Esophagus (tissue), 2 donors: ENCODE measurements at regions not wholly inside any gene's neighbourhood (a gene's known extent, or its start where the extent isn't known, plus 50 kb on each side); places are given as distances from the start of the nearest gene placed in this dataset.
"Not testable (repeated sequence)": the region's sequence is repeated elsewhere in the genome, so short reads cannot be mapped to it uniquely, and the experiment has no call there.

Source experiments
- H3K27ac ChIP-seq, 2 donors: one replicate each; pipeline ENCODE4 v1.5.1; 2013; ENCODE audit warnings: low read depth in 2 of 2, mild to moderate bottlenecking in 2 of 2, inconsistent platforms in 1 of 2, low read length in 1 of 2, moderate library complexity in 1 of 2
- H3K27me3 ChIP-seq, 2 donors: one replicate each; pipeline ENCODE4 v1.6.1; 2013; ENCODE audit warnings: low read length in 2 of 2, control low read depth in 1 of 2, mild to moderate bottlenecking in 1 of 2; ENCODE audit not compliant: insufficient read depth in 2 of 2, control insufficient read depth in 1 of 2
- H3K36me3 ChIP-seq, 2 donors: one replicate each; pipeline ENCODE4 v1.6.1; 2013; ENCODE audit warnings: low read length in 1 of 2; ENCODE audit not compliant: control insufficient read depth in 2 of 2, insufficient read depth in 2 of 2
- H3K4me1 ChIP-seq, 2 donors: one replicate each; pipeline ENCODE4 v1.6.1; 2013; ENCODE audit warnings: low read length in 1 of 2; ENCODE audit not compliant: control insufficient read depth in 2 of 2, insufficient read depth in 2 of 2
- H3K4me3 ChIP-seq, 2 donors: one replicate each; pipeline ENCODE4 v1.5.1; 2013; ENCODE audit warnings: low read length in 2 of 2, mild to moderate bottlenecking in 2 of 2, low read depth in 1 of 2, moderate library complexity in 1 of 2
- H3K9me3 ChIP-seq, 2 donors: one replicate each; pipeline ENCODE4 v1.6.1; 2013; ENCODE audit warnings: mild to moderate bottlenecking in 2 of 2, low read depth in 1 of 2, low read length in 1 of 2, moderate library complexity in 1 of 2; ENCODE audit not compliant: control insufficient read depth in 2 of 2, insufficient read depth in 1 of 2
- WGBS, 2 donors: extraction: QIAGEN DNeasy Blood & Tissue Kit; methylation state at CpG; one replicate each; pipeline ENCODE4 v1.1.7; 2013; 5-methylcytosine and 5-hydroxymethylcytosine counted together
- donor health status: healthy with polysubstance abuse.
- donor health status: Bipolar disorder and iron deficiency.

- Histone ChIP-seq H3K4me3 (no peak overlapping the region), H3K4me1 (no peaks in the 10 kb centered on the region), H3K27ac (no peak overlapping the region), H3K27me3 (no peaks in the 10 kb centered on the region), H3K9me3 (peaks cover 0 to under 1% of the 10 kb centered on the region in 2 donors), H3K36me3 (no peaks in the 10 kb centered on the region)
- 76 to 77% methylated on average over 5 of the region's 5 CpGs for WGBS, 2 donors
Observed at GRCh38 chr4:155578219-155578618, 88.4 kb upstream of the GUCY1A1 start.

GRCh38 chr4:155574329-155574728, 92.3 kb upstream of the GUCY1A1 start:
- not testable (repeated sequence) for H3K27me3 ChIP-seq, H3K4me1 ChIP-seq, H3K36me3 ChIP-seq, H3K9me3 ChIP-seq, H3K4me3 ChIP-seq, H3K27ac ChIP-seq
- WGBS, 2 donors, result 33 to 47% methylated on average over 1 of the region's 1 CpG

GRCh38 chr4:155573126-155573525, 93.5 kb upstream of the GUCY1A1 start:
- H3K27me3 ChIP-seq, result no peaks in the 10 kb centered on the region
- H3K9me3 ChIP-seq, result peaks cover 3 to 5% of the 10 kb centered on the region in 2 donors
- no peak overlapping the region for H3K27ac ChIP-seq
- no peak overlapping the region for H3K4me3 ChIP-seq
- WGBS, 2 donors, result 83 to 85% methylated on average over 5 of the region's 5 CpGs
- no peaks in the 10 kb centered on the region for H3K4me1 ChIP-seq
- H3K36me3 ChIP-seq, result no peaks in the 10 kb centered on the region

- Histone ChIP-seq H3K27me3 (no peaks in the 10 kb centered on the region), H3K4me3 (no peak overlapping the region), H3K4me1 (no peaks in the 10 kb centered on the region), H3K27ac (no peak overlapping the region), H3K36me3 (no peaks in the 10 kb centered on the region), H3K9me3 (peaks cover 3 to 5% of the 10 kb centered on the region in 2 donors)
- WGBS, 2 donors, result 86 to 88% methylated on average over 10 of the region's 10 CpGs
Observed at GRCh38 chr4:155572106-155572703, 94.4 kb upstream of the GUCY1A1 start.

- no peaks in the 10 kb centered on the region for H3K27me3 ChIP-seq
- no peak overlapping the region for H3K27ac ChIP-seq
- peaks cover 3 to 5% of the 10 kb centered on the region in 2 donors for H3K9me3 ChIP-seq
- 45 to 58% methylated on average over 1 of the region's 1 CpG for WGBS, 2 donors
- H3K4me1 ChIP-seq, result no peaks in the 10 kb centered on the region
- no peaks in the 10 kb centered on the region for H3K36me3 ChIP-seq
- no peak overlapping the region for H3K4me3 ChIP-seq
Observed at GRCh38 chr4:155571184-155571944, 95.3 kb upstream of the GUCY1A1 start.

GRCh38 chr4:155570661-155571060, 96.0 kb upstream of the GUCY1A1 start:
- H3K27me3 ChIP-seq, result no peaks in the 10 kb centered on the region
- H3K36me3 ChIP-seq, result no peaks in the 10 kb centered on the region
- no peak overlapping the region for H3K4me3 ChIP-seq
- no peak overlapping the region for H3K27ac ChIP-seq
- WGBS, 2 donors, result 67 to 76% methylated on average over 2 of the region's 2 CpGs
- H3K4me1 ChIP-seq, result no peaks in the 10 kb centered on the region
- H3K9me3 ChIP-seq, result peaks cover 3 to 5% of the 10 kb centered on the region in 2 donors

GRCh38 chr4:155569960-155570515, 96.6 kb upstream of the GUCY1A1 start:
- 78 to 83% methylated on average over 4 of the region's 4 CpGs for WGBS, 2 donors
- Histone ChIP-seq H3K27me3 (no peaks in the 10 kb centered on the region), H3K9me3 (peaks cover 3 to 5% of the 10 kb centered on the region in 2 donors), H3K36me3 (no peaks in the 10 kb centered on the region), H3K4me1 (no peaks in the 10 kb centered on the region), H3K27ac (no peak overlapping the region), H3K4me3 (no peak overlapping the region)

GRCh38 chr4:155569471-155569870, 97.2 kb upstream of the GUCY1A1 start:
- H3K4me1 ChIP-seq, result no peaks in the 10 kb centered on the region
- H3K36me3 ChIP-seq, result no peaks in the 10 kb centered on the region
- H3K27me3 ChIP-seq, result no peaks in the 10 kb centered on the region
- H3K27ac ChIP-seq, result no peak overlapping the region
- 90 to 97% methylated on average over 3 of the region's 3 CpGs for WGBS, 2 donors
- H3K9me3 ChIP-seq, result peaks cover 3 to 5% of the 10 kb centered on the region in 2 donors
- H3K4me3 ChIP-seq, result no peak overlapping the region

GRCh38 chr4:155568641-155569220, 97.9 kb upstream of the GUCY1A1 start:
- Histone ChIP-seq H3K4me3 (no peak overlapping the region), H3K36me3 (no peaks in the 10 kb centered on the region), H3K27me3 (no peaks in the 10 kb centered on the region), H3K9me3 (peaks cover 3 to 5% of the 10 kb centered on the region in 2 donors), H3K4me1 (no peaks in the 10 kb centered on the region), H3K27ac (no peak overlapping the region)
- 86 to 90% methylated on average over 4 of the region's 4 CpGs for WGBS, 2 donors
